NCI-H1930 (cell line): ENCODE measurements at regions not wholly inside any gene's neighbourhood (a gene's known extent, or its start where the extent isn't known, plus 50 kb on each side); places are given as distances from the start of the nearest gene placed in this dataset.

Experiments
- DNase-seq, 2 experiments: peaks; one replicate each; lab custom pipeline; 2025; lab: John Stamatoyannopoulos, UW

DNA sequence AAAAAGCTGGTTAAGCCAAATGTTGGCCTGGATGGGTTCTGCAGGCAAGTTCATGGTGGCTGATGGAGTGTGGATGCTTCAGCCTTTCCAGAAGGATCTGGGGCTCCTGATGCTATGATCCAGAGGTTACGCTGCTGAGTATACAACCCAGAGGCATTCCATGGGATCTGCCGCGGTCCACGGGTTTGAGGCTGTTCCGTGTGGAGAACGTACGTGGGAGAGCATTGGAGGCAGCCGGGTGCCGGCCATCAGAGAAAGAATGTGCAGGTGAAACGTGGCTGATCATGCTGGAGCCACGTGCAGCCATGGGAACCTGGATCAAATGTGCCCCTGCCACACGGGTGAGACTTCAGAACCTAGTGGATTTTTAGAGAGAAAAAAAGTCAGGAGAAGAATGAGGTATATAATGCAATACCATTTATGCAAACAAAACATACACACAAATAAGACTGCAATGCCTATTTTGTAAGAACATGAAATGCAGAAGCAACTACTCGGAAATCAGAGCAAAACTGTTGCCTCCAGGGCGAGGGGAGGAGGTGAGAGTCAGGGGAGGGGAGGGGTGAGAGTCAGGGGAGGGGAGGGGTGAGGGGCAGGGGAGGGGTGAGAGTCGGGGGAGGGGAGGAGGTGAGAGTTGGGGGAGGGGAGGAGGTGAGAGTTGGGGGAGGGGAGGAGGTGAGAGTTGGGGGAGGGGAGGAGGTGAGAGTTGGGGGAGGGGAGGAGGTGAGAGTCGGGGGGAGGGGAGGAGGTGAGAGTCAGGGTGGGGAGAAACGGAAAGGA is 116.5 kb upstream of the C1orf174 start:
- no peak for DNase-seq

DNA sequence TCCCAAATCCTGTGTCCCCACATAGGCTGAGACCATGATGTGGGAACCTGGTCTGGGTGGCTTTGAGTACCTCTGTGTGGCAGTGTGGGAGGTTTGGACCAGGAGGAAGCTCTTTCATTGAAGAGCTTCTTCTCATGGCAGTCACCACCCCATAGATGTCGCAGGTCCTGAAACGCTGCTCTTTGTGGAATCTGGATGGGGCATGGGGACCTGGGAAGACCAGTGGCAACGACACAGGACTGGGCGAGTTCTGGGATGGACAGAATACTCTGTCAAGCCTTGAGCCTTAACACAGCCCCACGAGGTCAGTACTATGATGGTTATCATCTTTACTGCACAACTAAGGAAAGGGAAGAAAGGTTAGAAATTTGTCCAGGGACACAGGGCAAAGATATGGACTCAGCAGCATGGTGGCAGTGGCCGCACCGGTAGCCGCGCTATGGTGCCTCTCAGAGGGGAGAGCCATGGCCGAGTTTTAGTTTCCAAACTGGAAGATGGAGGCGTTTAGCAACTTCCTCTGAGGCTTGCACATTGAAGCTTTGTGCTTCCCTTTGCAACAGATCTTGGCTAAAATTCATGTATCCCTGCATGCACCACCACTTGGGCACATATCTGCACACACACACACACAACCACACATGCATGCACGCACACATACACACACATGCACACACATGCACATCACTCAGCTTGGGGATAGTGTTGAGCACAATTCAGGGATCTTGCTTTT is 117.7 kb upstream of the C1orf174 start:
- no peak for DNase-seq

- DNase-seq = no peak
These were observed 118.5 kb upstream of the C1orf174 start for GRCh38 chr1:4018466-4019146.

- no peak for DNase-seq
These were observed 119.1 kb upstream of the C1orf174 start for GRCh38 chr1:4019147-4019521.

- DNase-seq = no peak
These were observed 119.7 kb upstream of the C1orf174 start for GRCh38 chr1:4019606-4020331.

DNA sequence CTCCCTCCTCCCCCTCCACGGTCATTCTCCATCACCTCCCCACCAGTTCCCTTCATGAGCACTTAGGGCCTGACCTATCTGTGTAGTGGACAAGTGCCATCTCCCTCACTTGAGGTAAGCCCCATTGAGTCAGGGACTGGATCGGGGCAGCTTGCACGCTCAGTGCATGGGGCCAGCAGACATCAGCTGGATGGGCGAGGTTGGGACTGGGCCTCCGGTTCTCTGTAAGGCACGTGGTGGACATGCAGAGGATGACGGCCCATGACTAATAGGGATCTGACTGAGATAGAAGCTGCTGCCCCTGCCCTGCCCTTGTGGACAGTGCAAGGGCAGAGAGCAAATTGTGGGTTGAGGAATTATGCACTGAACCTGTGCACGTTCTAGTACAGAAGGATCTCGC is 120.4 kb upstream of the C1orf174 start:
- DNase-seq = no peak

DNA sequence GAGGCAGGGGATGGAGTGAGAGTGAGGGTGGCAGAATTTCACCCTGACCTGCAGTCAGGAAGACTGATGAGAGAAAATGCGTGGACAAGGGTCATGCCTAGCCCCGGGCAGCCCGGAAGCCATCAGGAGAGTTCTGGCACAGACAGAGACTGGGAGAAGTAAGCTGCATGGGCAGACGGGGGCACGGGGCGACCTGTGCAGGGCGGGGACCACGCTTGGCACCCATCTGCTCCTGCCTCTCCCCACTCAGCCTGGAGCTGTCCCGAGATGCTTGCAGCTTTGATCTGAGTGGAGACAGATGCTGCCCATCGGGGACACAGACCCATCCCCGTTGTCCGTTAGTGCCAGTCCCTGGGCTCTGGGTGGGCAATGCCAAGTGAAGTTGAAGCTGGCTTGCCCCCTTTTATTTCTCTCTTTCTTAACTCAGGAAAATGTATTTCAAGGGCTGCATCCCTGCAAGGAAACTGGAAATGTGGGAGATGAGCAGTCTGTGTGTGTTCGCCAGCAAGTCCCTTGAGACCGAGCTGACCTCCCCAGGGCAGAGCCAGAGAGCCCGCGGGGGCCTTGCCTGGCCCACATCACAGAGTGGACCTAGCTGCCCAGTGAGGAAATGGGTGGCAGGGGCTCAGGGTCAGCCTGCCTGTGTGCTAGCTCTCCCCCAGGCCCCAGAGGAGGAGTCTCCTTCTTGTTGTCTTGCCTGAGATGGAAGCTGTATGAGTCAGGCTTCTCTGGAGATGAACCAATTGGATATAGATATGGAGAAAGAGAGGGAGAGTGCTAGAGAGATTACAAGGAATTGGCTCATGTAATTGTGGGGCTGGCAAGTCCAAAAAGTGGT is 121.3 kb upstream of the C1orf174 start:
- DNase-seq = no peak

- no peak for DNase-seq
These were observed 121.8 kb upstream of the C1orf174 start for GRCh38 chr1:4021974-4022268.

GRCh38 chr1:4022715-4023114 is 122.6 kb upstream of the C1orf174 start:
- DNase-seq = no peak

DNA sequence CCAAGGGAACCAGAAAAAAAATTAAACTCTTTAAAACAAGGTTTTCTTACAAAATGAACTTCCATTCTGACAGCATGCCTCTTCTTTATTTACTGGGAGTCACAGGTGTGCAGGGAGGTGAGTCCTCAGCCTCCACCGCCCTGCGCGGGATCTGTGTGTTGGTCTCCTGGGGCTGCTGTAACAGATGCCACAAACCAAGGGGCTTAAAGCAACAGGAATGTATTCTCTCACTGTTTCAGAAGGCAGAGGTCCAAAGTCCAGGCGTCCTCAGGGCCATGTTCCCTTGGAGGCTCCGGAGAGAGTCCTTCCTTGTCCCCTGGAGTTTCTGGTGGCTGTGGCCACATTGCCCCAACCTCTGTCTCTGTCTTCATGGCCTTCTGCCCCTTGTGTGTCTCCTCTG is 123.6 kb upstream of the C1orf174 start:
- no peak for DNase-seq

DNA sequence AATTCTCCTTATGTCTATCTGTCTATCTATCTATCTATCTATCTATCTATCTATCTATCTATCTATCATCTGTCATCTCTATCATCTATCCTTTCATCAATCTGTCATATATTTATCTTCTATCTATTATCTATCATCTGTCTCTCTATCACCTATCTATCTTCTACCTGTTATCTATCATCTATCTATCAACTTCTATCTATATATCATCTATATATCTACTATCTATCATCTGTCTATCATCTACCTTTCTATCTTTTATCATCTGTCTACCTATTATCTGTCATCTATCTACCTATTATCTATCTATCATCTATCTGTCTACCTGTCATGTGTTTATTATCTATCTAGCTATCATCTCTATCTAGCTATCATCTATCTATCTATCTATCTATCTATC is 124.7 kb upstream of the C1orf174 start:
- no peak for DNase-seq

DNA sequence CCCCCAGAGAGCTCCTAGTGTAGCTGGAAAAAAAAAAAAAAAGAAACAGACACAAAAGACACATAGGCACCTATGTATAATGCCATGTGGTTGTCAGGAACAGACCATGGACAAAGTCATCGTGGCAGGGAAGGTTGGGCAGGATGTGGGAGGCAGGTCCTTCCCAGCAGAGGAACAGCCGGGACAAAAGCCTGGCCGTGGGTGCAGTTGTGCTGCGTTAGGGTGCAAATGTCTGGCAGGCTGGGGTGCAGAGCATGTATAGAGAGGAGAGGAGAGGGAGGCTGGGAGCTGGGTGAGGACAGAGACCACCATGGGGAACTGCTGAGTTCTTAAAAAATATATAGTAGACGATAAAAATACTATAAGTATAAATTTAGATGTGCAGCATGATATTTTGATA is 125.7 kb upstream of the C1orf174 start:
- no peak for DNase-seq

- no peak for DNase-seq
These were observed 126.9 kb upstream of the C1orf174 start for GRCh38 chr1:4027008-4027407.

DNA sequence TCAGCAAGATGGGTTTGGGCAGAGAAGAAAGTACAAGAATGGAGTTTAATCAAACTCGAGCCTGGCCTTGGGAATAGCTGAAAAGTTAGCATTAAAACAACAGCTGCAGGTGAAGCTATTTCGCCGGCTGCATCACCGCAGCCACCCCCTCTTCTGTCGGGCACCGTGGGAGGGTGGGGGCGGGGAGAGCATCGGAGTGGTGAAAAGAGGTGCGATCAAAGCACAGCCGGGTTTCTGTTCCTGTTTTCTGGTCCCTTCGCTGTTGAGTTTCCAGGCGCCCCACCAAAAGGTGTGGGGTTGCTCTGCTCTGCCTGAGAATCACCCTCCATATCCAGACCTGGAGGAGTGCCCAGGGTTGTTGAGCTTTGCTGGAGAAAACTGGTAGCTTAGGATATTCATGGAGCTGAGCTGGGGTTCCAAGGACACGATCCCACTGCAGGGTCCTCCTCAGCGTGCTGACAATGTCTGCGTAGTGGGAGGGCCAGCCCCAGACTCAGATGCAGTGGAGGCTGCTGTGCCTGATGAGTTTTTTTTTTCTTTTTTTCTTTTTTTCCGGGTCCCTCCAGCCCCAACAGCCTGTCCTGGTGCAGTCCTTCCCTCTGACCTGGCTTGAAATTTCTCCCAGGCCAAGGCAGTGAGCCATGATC is 127.5 kb upstream of the C1orf174 start:
- no peak for DNase-seq

- DNase-seq = no peak
These were observed 128.0 kb upstream of the C1orf174 start for GRCh38 chr1:4028139-4028501.

DNA sequence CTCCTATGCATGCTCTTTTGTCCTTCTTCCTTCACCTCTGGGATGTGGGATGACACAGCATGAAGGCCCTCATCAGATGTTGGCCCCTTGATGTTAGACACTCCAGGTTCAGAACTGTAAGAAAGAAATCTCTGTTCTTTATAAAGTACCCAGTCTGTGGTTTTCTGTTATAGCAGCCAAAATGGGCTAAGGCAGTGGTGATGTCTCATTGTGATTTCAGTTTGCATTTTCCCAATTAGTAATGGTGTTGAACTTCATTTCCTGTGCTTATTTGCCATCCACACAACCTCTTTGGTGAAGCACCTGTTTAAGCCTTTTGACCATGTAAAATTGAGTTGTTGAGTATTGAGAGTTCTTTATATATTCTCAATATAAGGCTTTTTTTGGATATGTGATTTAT is 129.3 kb upstream of the C1orf174 start:
- no peak for DNase-seq

DNA sequence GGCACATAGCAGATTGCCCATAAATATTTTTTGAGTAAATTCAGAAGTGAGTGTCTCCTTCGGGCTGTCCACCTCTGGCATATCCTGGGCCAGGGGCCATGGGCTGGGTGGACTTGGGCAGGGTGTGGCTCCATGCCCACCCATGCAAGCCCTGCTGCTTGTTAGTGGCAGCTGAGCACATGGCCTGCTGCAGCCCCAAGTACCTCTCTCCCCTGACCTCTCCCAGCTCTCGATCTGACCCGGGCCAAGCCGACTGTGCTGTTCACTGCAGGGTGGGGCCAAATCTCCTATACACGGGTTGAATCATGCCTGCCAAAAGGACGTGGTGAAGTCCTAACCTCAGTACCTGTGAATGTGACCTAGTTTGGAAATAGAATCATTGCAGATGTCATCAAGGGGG is 132.5 kb upstream of the C1orf174 start:
- no peak for DNase-seq

- DNase-seq = no peak
These were observed 133.1 kb upstream of the C1orf174 start for GRCh38 chr1:4033129-4033676.

GRCh38 chr1:4033713-4034112 is 133.6 kb upstream of the C1orf174 start:
- no peak for DNase-seq

GRCh38 chr1:4034318-4034887 is 134.3 kb upstream of the C1orf174 start:
- no peak for DNase-seq

- DNase-seq = no peak
These were observed 144.9 kb upstream of the C1orf174 start for GRCh38 chr1:4044967-4045366.
